OCI-LY7 (cell line): ENCODE measurements at regions not wholly inside any gene's neighbourhood (a gene's known extent, or its start where the extent isn't known, plus 50 kb on each side); places are given as distances from the start of the nearest gene placed in this dataset.

Experiments
- CTCF ChIP-seq: fragments of 200-600 bp; sonication (generic); conservative IDR thresholded peaks from 2 replicates; pipeline ENCODE4 v1.5.1; 2014; ENCODE audit warnings: mild to moderate bottlenecking, antibody characterized with exemption, low read length, moderate library complexity, mixed read lengths
- EZH2phosphoT487 ChIP-seq: fragments of 200-600 bp; sonication (generic); IDR thresholded peaks from 2 replicates; pipeline ENCODE4 v1.6.1; 2018; ENCODE audit warnings: low read depth, borderline replicate concordance, mild to moderate bottlenecking, mixed run types, antibody characterized with exemption, low read length, moderate library complexity, mixed read lengths

- TF ChIP-seq CTCF (no peak), EZH2phosphoT487 (no peak)
Observed at GRCh38 chr13:57470491-57470890, 161.1 kb upstream of the PCDH17 start.
